Effector memory CD8-positive, alpha-beta T cell (primary cell): ENCODE measurements at regions not wholly inside any gene's neighbourhood (a gene's known extent, or its start where the extent isn't known, plus 50 kb on each side); places are given as distances from the start of the nearest gene placed in this dataset.

Source experiments
- ATAC-seq: fragments of 150-1000 bp; cut with Tn5 transposase; replicated peaks from 2 replicates; pipeline ENCODE4 v1.10.0; 2021; ENCODE audit warnings: mild to moderate bottlenecking, moderate library complexity
- DNase-seq, 3 experiments: peaks; one replicate each; pipeline ENCODE4 v3.0.0; 2021
- H3K27ac Mint-ChIP-seq, 2 donors: one replicate each; pipeline ENCODE4 v1.8.0; 2022; ENCODE audit warnings: mild to moderate bottlenecking in 2 of 2, mixed read lengths in 2 of 2, moderate library complexity in 2 of 2
- H3K27me3 Mint-ChIP-seq, 2 donors: one replicate each; pipeline ENCODE4 v1.8.0; 2022; ENCODE audit warnings: mixed read lengths in 2 of 2
- H3K36me3 Mint-ChIP-seq: one replicate; pipeline ENCODE4 v1.8.0; 2022; ENCODE audit warnings: mild to moderate bottlenecking, moderate library complexity, mixed read lengths; ENCODE audit not compliant: insufficient read depth
- H3K4me1 Mint-ChIP-seq, 2 donors: one replicate each; pipeline ENCODE4 v1.8.0; 2022; ENCODE audit warnings: low read depth in 2 of 2, mixed read lengths in 2 of 2
- H3K4me3 Mint-ChIP-seq, 2 donors: one replicate each; pipeline ENCODE4 v1.8.0; 2022; ENCODE audit warnings: mild to moderate bottlenecking in 2 of 2, mixed read lengths in 2 of 2, moderate library complexity in 2 of 2
- H3K9me3 Mint-ChIP-seq, 2 donors: one replicate each; pipeline ENCODE4 v1.8.0; 2022; ENCODE audit warnings: mixed read lengths in 2 of 2

DNA sequence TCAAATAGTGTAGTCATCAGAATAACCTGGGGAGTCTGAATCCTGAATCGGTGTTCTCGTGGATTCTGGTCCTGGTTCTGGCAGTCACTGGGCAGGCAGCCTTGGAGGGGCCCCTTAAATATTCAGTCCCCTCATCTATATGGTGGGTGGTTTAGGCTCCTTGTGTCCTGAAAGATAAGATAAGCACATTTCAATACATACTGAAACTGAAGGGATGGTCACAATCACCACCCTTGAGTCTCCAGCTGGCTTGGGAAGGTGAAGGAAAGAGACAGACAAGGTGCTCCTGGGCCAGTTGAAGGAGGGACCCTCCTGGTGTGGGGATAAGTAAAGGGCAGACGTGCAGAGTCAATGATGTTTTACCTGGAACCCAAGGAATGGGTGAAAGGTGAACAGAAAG is 146.7 kb downstream of the CXCL12 start:
- Mint-ChIP-seq H3K4me3 (no peak overlapping the region), H3K36me3 (no peaks in the 10 kb centered on the region), H3K27ac (no peak overlapping the region), H3K9me3 (no peaks in the 10 kb centered on the region), H3K27me3 (peaks cover 9 to 19% of the 10 kb centered on the region in 2 donors), H3K4me1 (no peaks in the 10 kb centered on the region)
- DNase-seq: no peak
- no peak for ATAC-seq

DNA sequence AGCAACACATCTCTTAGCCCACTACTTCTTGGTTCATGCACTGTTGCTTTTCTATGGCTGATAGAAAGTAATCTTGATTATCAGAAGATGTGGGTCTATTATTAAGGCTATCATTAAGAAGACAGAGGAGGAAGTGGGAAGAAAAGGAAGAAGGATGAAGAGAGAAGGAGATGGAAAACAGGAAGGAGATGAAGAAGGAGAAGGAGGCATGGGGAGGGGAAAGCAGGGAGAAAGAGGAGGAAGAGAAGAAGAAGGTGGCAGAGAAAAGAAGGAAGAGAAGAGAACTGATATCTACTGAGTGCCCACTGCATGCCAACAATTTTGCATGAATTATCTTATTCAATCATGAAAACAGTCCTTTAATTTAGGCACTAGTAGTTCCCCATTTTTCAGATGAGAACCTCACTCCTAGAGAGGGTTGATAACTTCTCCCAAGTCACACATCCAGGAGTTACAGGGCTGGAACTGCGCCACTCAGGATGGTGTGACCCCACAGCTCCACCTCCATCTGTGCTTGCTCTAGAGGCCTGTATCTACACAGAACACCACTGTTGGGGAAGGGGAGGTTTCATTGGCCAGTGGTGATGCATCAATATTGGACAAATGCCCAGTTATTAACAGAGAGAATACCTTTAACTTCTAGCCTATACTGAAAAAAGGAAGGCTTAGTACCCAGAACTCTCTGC is 147.4 kb downstream of the CXCL12 start:
- peaks cover 14 to 26% of the 10 kb centered on the region in 2 donors for H3K27me3 Mint-ChIP-seq
- no peaks in the 10 kb centered on the region for H3K9me3 Mint-ChIP-seq
- no peak overlapping the region for H3K4me3 Mint-ChIP-seq
- no peak for ATAC-seq
- DNase-seq: no peak
- H3K27ac Mint-ChIP-seq: no peak overlapping the region
- H3K4me1 Mint-ChIP-seq: no peaks in the 10 kb centered on the region
- no peaks in the 10 kb centered on the region for H3K36me3 Mint-ChIP-seq

DNA sequence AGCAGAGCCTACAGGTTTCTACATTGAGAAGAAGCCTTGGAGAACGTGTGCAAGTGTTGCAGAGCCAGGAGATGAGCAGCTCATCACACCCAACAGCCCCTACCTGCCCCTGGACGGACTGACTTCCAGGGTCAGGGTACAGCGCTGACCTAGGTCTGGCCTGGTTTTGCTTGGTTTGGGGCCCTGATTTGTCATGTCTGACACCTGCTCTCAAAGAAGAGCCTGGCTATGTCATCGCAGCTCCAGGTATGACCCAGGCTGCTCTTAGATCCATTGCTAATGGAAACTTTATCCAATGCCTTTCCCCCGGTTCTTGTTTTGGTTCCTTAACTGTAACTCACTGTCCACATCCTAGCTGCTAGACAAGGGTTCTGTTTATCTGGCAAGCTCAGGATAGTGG is 149.5 kb downstream of the CXCL12 start:
- Mint-ChIP-seq H3K4me1 (no peaks in the 10 kb centered on the region), H3K9me3 (no peaks in the 10 kb centered on the region), H3K36me3 (no peaks in the 10 kb centered on the region), H3K4me3 (no peak overlapping the region), H3K27me3 (peaks cover 14 to 28% of the 10 kb centered on the region in 2 donors), H3K27ac (no peak overlapping the region)
- ATAC-seq: no peak
- no peak for DNase-seq

DNA sequence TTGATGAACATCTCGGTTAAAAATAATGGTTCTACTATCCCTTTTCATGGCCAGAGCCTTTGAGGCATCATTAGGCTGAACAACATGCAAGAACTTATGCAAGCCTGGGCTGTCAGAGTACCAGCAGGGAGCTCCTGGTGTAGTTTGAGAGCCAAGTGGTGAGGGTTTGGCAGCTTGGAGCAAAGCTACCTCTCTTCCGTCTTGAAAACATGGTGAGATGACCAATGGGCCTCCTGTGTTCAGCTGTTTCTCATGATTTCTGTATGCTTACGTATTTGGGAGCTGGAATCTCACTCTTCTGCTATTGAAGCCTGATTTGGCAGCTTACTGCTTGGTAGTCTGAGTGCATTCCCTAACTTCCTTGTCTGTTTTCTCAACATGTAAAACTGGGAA is 150.4 kb downstream of the CXCL12 start:
- H3K4me3 Mint-ChIP-seq: no peak overlapping the region
- H3K36me3 Mint-ChIP-seq: no peaks in the 10 kb centered on the region
- H3K4me1 Mint-ChIP-seq: no peaks in the 10 kb centered on the region
- H3K9me3 Mint-ChIP-seq: no peaks in the 10 kb centered on the region
- no peak for DNase-seq
- H3K27me3 Mint-ChIP-seq: peaks cover 11 to 23% of the 10 kb centered on the region in 2 donors
- no peak overlapping the region for H3K27ac Mint-ChIP-seq
- no peak for ATAC-seq

DNA sequence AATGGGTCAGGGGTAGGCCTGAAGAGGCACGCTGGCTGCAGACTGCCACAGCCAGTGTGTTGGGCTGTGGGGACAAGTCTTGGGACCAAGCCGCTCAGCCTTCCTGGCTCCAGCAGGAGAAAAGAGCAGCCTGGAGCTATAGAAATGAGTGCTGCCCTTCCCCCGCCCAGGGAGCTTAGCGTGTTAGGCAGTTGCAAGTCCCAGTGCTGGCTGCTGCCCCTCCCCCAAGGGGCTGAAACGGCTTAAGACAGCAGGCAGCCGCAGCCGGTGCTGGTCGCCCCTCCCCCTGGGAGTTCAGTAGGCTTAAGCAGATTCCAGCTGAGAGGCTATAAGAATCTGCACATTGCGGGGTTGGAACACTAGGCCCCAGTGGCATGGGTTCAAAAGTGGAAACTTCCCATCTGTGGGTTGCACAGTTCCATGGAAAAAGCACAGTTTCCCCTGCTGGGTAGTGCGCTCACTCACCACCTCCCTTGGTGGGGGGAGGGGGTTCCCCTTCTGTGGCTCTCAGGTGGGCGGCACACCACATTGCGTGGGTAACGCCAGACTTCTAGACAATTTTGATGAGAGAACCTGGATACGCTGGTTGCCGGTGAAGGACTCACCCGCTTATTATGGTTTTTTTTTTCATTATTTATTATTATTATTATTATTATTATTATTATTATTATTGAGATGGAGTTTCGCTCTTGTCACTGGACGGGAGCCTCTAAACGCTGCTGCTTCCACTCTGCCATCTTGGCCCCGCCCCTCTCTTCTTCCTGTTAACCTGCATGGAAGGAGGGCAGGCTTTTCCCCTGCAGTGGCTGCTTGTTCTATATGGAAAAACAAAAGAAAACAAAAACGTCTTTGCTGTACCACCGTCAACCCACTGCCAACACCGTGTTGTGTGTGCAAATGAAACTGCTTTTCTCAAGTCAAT is 151.1 kb downstream of the CXCL12 start:
- Mint-ChIP-seq H3K9me3 (no peaks in the 10 kb centered on the region), H3K4me1 (no peaks in the 10 kb centered on the region), H3K27ac (no peak overlapping the region), H3K36me3 (no peaks in the 10 kb centered on the region), H3K4me3 (no peak overlapping the region), H3K27me3 (peaks cover 7 to 17% of the 10 kb centered on the region in 2 donors)
- DNase-seq: no peak
- no peak for ATAC-seq

DNA sequence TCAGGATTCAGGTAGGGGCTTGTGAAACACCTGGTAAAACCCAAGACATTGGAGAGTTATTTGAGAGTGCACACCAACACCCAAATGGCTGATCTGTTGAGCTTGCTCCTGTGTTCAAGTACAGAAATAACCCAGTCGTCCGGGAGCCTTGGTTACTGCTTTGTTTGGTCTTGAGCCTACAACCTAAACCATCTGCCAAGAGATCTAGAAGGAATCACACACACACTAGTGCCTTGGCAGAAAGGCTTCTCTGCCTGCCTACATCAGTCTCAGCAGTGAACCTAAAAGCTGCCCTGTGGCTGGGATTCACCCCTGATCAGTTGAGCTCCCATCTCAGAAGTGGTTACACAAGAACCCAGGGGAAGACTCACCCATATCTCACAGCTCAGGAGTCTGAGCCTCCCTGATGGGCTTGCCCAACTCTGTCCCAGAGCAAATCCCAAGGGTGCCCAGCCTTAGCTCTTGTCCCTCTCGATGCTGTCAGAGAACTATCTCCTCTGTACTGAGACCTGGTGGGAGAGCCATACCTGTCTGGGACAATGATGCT is 167.6 kb downstream of the CXCL12 start:
- Mint-ChIP-seq H3K4me1 (no peaks in the 10 kb centered on the region), H3K9me3 (no peaks in the 10 kb centered on the region)
- DNase-seq: no peak

DNA sequence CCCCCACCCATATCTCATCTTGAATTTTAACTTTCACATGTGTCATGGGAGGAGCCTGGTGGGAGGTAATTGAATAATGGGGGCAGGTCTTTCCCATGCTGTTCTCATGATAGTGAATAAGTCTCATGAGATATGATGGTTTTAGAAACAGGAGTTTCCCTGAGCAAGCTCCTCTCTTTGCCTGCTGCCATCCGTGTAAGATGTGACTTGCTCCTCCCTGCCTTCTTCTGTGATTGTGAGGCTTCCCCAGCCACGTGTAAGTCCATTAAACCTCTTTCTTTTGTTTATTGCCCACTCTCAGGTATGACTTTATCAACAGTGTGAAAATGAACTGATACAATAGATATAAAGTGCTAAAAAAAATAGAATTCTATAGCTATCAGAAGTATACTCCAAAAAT is 168.8 kb downstream of the CXCL12 start:
- no peak for DNase-seq

More for the DNA sequence above, 167.6 kb downstream of the CXCL12 start:
- no peak for ATAC-seq
- no peaks in the 10 kb centered on the region for H3K36me3 Mint-ChIP-seq
- no peak overlapping the region for H3K4me3 Mint-ChIP-seq
- no peak overlapping the region for H3K27ac Mint-ChIP-seq
- H3K27me3 Mint-ChIP-seq: peaks cover 21 to 26% of the 10 kb centered on the region in 2 donors

DNA sequence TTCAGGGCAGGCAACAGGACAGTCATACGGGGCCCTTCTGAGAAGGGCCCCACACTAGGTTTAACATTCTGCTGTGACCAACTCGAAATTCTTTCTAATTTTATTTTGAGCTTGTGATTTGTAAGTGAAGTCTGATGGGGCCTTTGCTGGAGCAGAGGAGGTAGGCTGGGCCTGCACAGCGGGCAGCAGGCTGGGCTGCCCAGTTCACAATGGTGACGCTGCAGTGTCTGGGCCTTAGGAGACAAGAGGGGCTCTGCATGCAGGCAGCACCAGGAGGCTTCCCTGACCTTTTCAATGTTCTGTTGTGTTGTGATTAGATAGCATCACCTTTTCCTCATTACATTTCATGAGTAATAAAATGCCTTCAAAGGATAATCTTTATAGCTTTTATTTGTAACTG is 175.1 kb downstream of the CXCL12 start:
- DNase-seq (no peak), ATAC-seq (no peak)
- H3K27me3 Mint-ChIP-seq: peaks cover 28 to 34% of the 10 kb centered on the region in 2 donors
- H3K4me3 Mint-ChIP-seq: no peak overlapping the region
- H3K27ac Mint-ChIP-seq: no peak overlapping the region
- H3K9me3 Mint-ChIP-seq: no peaks in the 10 kb centered on the region
- no peaks in the 10 kb centered on the region for H3K36me3 Mint-ChIP-seq
- no peaks in the 10 kb centered on the region for H3K4me1 Mint-ChIP-seq

More for the DNA sequence above, 168.8 kb downstream of the CXCL12 start:
- H3K27ac Mint-ChIP-seq: no peak overlapping the region
- H3K27me3 Mint-ChIP-seq: peaks cover 21 to 26% of the 10 kb centered on the region in 2 donors
- no peaks in the 10 kb centered on the region for H3K4me1 Mint-ChIP-seq
- no peaks in the 10 kb centered on the region for H3K36me3 Mint-ChIP-seq
- H3K4me3 Mint-ChIP-seq: no peak overlapping the region
- H3K9me3 Mint-ChIP-seq: no peaks in the 10 kb centered on the region
- no peak for ATAC-seq

DNA sequence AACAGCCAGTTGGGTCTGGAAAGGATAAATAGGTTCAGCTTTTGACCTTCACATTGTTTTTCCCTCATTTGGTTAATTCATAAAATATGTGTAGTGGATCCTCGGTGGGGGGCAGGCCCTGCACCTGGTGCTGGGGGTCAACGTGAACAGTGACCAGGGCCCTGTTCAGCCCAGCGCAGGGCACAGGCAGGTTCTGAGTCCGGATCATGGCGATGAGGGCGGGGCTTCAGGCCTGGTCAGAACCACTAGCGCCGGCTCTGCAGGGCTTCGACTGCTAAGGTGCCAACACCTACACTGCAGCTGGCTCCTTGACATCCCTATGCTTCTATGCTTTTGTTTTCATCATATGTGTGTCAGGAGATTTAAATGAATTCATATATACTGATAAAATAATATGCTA is 177.7 kb downstream of the CXCL12 start:
- no peaks in the 10 kb centered on the region for H3K9me3 Mint-ChIP-seq
- H3K27ac Mint-ChIP-seq: no peak overlapping the region
- H3K36me3 Mint-ChIP-seq: no peaks in the 10 kb centered on the region
- H3K4me3 Mint-ChIP-seq: no peak overlapping the region
- no peaks in the 10 kb centered on the region for H3K4me1 Mint-ChIP-seq
- DNase-seq: no peak
- no peak for ATAC-seq
- H3K27me3 Mint-ChIP-seq: peaks cover 19 to 21% of the 10 kb centered on the region in 2 donors

DNA sequence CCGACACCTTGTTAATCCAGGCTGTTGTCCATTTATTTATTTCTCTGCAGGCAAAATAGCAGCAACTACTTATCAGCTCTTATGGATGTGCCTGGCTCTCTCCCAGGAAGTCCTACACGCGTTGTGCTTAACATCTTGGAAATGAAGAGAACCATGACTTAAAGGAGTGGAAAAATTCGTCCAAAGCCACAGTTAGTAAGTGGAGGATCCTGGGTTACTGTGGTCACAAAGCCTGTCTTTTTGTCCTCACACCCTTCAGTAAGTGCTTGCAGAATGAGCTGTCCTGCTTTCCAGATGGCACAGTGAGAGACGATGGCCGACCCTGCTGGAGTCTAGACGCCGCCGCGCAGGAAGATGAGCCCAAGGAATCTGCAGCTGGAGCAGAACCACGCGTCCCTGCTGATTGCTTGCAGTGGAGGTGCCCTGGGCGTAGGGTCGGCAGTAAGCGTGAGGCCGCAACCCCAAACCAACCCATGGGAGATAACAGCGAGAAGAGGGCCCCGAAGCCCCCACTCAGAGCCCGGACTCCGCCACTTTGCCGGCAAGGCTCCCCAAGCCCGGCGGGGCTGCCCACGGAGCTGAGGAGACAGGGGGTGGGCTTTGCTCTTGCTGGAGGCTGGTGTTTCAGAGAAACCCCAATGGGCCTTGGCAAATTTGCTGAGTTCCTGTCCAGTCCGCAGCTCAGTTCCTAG is 178.6 kb downstream of the CXCL12 start:
- no peak for DNase-seq
- no peaks in the 10 kb centered on the region for H3K9me3 Mint-ChIP-seq
- no peaks in the 10 kb centered on the region for H3K4me1 Mint-ChIP-seq
- peaks cover 21 to 26% of the 10 kb centered on the region in 2 donors for H3K27me3 Mint-ChIP-seq
- H3K36me3 Mint-ChIP-seq: no peaks in the 10 kb centered on the region
- no peak for ATAC-seq
- H3K27ac Mint-ChIP-seq: no peak overlapping the region
- H3K4me3 Mint-ChIP-seq: no peak overlapping the region

DNA sequence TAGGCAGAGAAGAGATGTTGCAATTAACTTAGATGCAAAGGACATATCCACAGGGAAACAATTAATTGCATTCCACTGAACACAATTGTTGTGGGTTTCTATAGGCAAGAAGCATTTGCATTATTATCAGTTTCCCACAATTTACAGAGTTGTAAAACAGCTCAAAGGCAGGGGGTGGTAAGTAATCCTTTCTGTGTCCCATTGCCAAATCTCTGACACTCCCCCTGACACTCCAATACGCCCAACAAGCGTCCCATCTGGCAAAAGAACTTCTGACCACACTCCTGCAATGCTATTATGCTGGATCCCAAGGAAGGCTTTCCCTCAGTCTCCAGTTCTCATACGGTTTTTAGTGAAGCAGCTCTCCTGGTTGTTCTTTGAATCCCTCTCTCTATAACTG is 179.8 kb downstream of the CXCL12 start:
- no peak overlapping the region for H3K27ac Mint-ChIP-seq
- no peaks in the 10 kb centered on the region for H3K4me1 Mint-ChIP-seq
- peaks cover 16 to 34% of the 10 kb centered on the region in 2 donors for H3K27me3 Mint-ChIP-seq
- H3K9me3 Mint-ChIP-seq: peaks cover 0 to 2% of the 10 kb centered on the region in 2 donors
- ATAC-seq (no peak), DNase-seq (no peak)
- no peak overlapping the region for H3K4me3 Mint-ChIP-seq
- no peaks in the 10 kb centered on the region for H3K36me3 Mint-ChIP-seq

DNA sequence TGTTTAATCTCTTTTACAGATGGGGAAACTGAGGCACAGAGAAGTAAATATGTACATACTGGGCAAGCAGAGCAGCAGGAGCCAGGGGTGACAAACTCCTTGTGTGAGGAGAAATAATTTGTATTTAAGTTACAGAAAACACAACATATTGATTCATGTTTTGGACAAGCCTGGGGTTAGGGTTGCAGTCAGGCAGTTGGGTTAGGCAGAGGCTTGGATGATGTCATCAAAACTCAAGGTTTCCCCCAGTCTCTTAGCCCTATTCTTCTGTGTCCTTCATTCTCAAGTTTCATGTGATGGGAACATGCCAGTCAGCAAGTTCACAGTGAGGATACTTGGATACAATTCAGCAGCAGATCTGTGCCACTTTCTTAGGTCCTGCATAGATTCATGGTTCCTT is 181.4 kb downstream of the CXCL12 start:
- no peak overlapping the region for H3K27ac Mint-ChIP-seq
- no peaks in the 10 kb centered on the region for H3K4me1 Mint-ChIP-seq
- H3K4me3 Mint-ChIP-seq: no peak overlapping the region
- ATAC-seq (no peak), DNase-seq (no peak)
- H3K27me3 Mint-ChIP-seq: peaks cover 7 to 29% of the 10 kb centered on the region in 2 donors
- H3K36me3 Mint-ChIP-seq: no peaks in the 10 kb centered on the region
- H3K9me3 Mint-ChIP-seq: peaks cover 0 to 2% of the 10 kb centered on the region in 2 donors

DNA sequence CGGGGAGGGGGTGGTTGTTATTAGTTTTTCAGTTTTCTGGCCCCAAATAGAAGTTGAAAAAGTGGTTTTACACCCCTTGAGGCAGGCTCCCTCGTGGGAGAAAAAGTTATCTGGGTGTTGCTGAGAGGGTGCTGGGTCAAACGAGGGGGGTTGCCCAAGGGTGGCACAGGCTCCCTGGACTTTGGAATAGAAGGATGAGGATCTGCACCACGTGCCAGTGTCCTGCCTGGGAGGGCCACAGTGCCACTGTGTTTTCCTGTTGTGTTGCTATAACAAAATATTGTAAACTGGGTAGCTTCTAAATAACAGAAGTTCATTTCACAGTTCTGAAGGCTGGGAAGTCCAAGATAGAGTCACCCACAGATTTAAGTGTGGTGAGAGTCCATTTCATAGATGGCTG is 181.9 kb downstream of the CXCL12 start:
- ATAC-seq (no peak), DNase-seq (no peak)
- Mint-ChIP-seq H3K4me1 (no peaks in the 10 kb centered on the region), H3K36me3 (no peaks in the 10 kb centered on the region), H3K27ac (no peak overlapping the region), H3K9me3 (peaks cover 0 to 2% of the 10 kb centered on the region in 2 donors), H3K27me3 (peaks cover 2 to 29% of the 10 kb centered on the region in 2 donors), H3K4me3 (no peak overlapping the region)
